Activated CD8-positive, alpha-beta T cell treated with anti-CD3 and anti-CD28 coated beads for 36 hours (primary cell): ENCODE measurements at regions not wholly inside any gene's neighbourhood (a gene's known extent, or its start where the extent isn't known, plus 50 kb on each side); places are given as distances from the start of the nearest gene placed in this dataset.

ENCODE experiments used
- ATAC-seq: fragments of 200-7000 bp; cut with Tn5 transposase; one replicate; pipeline ENCODE4 v1.10.0; 2021; ENCODE audit warnings: mild to moderate bottlenecking, moderate library complexity
- CTCF ChIA-PET: fragments of 350-600 bp; sonication (Branson Sonifier 250); formaldehyde crosslinking; loops from one replicate; lab custom pipeline; 2021; ENCODE audit warnings: antibody characterized with exemption; lab: Charles Lee
- POLR2A ChIA-PET: fragments of 350-600 bp; sonication (Branson Sonifier 250); formaldehyde crosslinking; loops from one replicate; lab custom pipeline; 2021; ENCODE audit warnings: antibody characterized with exemption; lab: Charles Lee
- DNase-seq: peaks from one replicate; pipeline ENCODE4 v3.0.0-alpha.2; 2020
- H3K27ac Mint-ChIP-seq: one replicate; pipeline ENCODE4 v1.8.0; 2021; ENCODE audit warnings: mild to moderate bottlenecking, mixed read lengths
- H3K27me3 Mint-ChIP-seq: one replicate; pipeline ENCODE4 v1.8.0; 2021; ENCODE audit warnings: mixed read lengths
- H3K36me3 Mint-ChIP-seq: one replicate; pipeline ENCODE4 v1.8.0; 2021; ENCODE audit warnings: low read depth, mixed read lengths
- H3K4me1 Mint-ChIP-seq: one replicate; pipeline ENCODE4 v1.8.0; 2021; ENCODE audit warnings: low read depth, mixed read lengths
- H3K4me3 Mint-ChIP-seq: one replicate; pipeline ENCODE4 v1.8.0; 2021; ENCODE audit warnings: mild to moderate bottlenecking, moderate library complexity, mixed read lengths
- H3K9me3 Mint-ChIP-seq: one replicate; pipeline ENCODE4 v1.8.0; 2021; ENCODE audit warnings: mixed read lengths
- CTCF ChIP-seq: fragments of 200-600 bp; IDR thresholded peaks from one replicate; pipeline ENCODE4 v1.8.0; 2022; ENCODE audit warnings: antibody characterized with exemption, mild to moderate bottlenecking
- intact Hi-C: fragments of 100-400 bp; cut with micrococcal nuclease; formaldehyde crosslinking; loops from one replicate; pipeline ENCODE4 v1.10.0; 2022

GRCh38 chr1:187046293-187046692 is 217.5 kb downstream of the PLA2G4A start:
- Mint-ChIP-seq H3K4me3 (no peak overlapping the region), H3K9me3 (no peaks in the 10 kb centered on the region), H3K4me1 (no peaks in the 10 kb centered on the region), H3K36me3 (no peaks in the 10 kb centered on the region), H3K27me3 (no peaks in the 10 kb centered on the region), H3K27ac (no peak overlapping the region)
- no peak for TF ChIP-seq CTCF
- POLR2A ChIA-PET: no interaction called here
- intact Hi-C loops: no loop called here
- CTCF ChIA-PET: no interaction called here
- ATAC-seq: no peak
- no peak for DNase-seq

DNA sequence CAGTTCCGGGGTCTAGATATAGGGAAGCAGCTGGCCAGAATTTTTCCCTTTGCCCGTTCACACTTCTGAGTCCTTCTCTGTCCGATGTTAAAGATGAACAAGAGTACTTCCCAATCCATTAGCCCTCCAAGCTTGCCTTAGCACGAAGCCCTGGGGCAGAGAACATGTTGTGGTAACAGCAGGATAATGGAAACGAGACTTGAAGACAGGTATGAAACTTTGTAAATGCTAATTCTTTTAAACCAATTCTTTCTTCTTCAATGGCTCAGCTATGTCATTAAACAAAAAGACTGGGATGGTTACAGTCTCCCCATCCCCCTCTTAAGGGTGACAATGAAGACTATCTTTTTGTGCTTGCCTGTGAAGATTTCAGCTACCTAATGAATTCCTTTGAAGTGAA is 218.5 kb downstream of the PLA2G4A start:
- intact Hi-C loops: no loop called here
- no peaks in the 10 kb centered on the region for H3K27me3 Mint-ChIP-seq
- DNase-seq: no peak
- ATAC-seq: no peak
- ChIA-PET POLR2A (no interaction called here), CTCF (no interaction called here)
- no peaks in the 10 kb centered on the region for H3K36me3 Mint-ChIP-seq
- H3K27ac Mint-ChIP-seq: no peak overlapping the region
- H3K9me3 Mint-ChIP-seq: no peaks in the 10 kb centered on the region
- no peak overlapping the region for H3K4me3 Mint-ChIP-seq
- TF ChIP-seq CTCF: no peak
- H3K4me1 Mint-ChIP-seq: no peaks in the 10 kb centered on the region

- DNase-seq: no peak
- POLR2A ChIA-PET: interaction anchor here (0.9 kb wide), 1 partner anchor 40 kb away, joined by 4 read pairs; no protein-coding TSS in a partner anchor
- intact Hi-C loops: no loop called here
- no peak for ATAC-seq
- H3K9me3 Mint-ChIP-seq: no peaks in the 10 kb centered on the region
- H3K27me3 Mint-ChIP-seq: no peaks in the 10 kb centered on the region
- H3K27ac Mint-ChIP-seq: no peak overlapping the region
- no peak overlapping the region for H3K4me3 Mint-ChIP-seq
- CTCF ChIA-PET: interaction anchor here (0.6 to 1.5 kb wide), 7 partner anchors 8 to 226 kb away, joined by 3 to 16 read pairs (median 4); no protein-coding TSS in a partner anchor
- H3K36me3 Mint-ChIP-seq: no peaks in the 10 kb centered on the region
- H3K4me1 Mint-ChIP-seq: no peaks in the 10 kb centered on the region
- peak; percentile 64 for TF ChIP-seq CTCF
Measured at GRCh38 chr1:187051618-187052232, 223.0 kb downstream of the PLA2G4A start.

- Mint-ChIP-seq H3K4me3 (no peak overlapping the region), H3K9me3 (no peaks in the 10 kb centered on the region), H3K27ac (no peak overlapping the region), H3K4me1 (no peaks in the 10 kb centered on the region), H3K27me3 (no peaks in the 10 kb centered on the region), H3K36me3 (no peaks in the 10 kb centered on the region)
- intact Hi-C loops: no loop called here
- ChIA-PET CTCF (interaction anchor here (0.6 to 1.0 kb wide), 2 partner anchors 16 to 68 kb away, joined by 3 read pairs; no protein-coding TSS in a partner anchor), POLR2A (no interaction called here)
- ATAC-seq: no peak
- no peak for DNase-seq
- TF ChIP-seq CTCF: no peak
Measured at GRCh38 chr1:187053876-187054275, 225.1 kb downstream of the PLA2G4A start.

- Mint-ChIP-seq H3K9me3 (no peaks in the 10 kb centered on the region), H3K27ac (no peak overlapping the region), H3K4me3 (no peak overlapping the region), H3K36me3 (no peaks in the 10 kb centered on the region), H3K4me1 (no peaks in the 10 kb centered on the region), H3K27me3 (no peaks in the 10 kb centered on the region)
- CTCF ChIA-PET: no interaction called here
- intact Hi-C loops: no loop called here
- TF ChIP-seq CTCF: no peak
- ATAC-seq (no peak), DNase-seq (no peak)
- POLR2A ChIA-PET: no interaction called here
Measured at GRCh38 chr1:187054862-187055757, 226.4 kb downstream of the PLA2G4A start.
